ENCODE measurements at regions not wholly inside any gene's neighbourhood (a gene's known extent, or its start where the extent isn't known, plus 50 kb on each side); places are given as distances from the start of the nearest gene placed in this dataset.
"Not testable (repeated sequence)": the region's sequence is repeated elsewhere in the genome, so short reads cannot be mapped to it uniquely, and the experiment has no call there.

GRCh38 chr12:127970491-127970890 is 296.5 kb upstream of the TMEM132C start:
- POLR2A ChIA-PET = no interaction called here
- Histone ChIP-seq H3K36me3 (ENCODE audit: control insufficient read depth in 4 of 4, insufficient read depth in 4 of 4, low read length in 3 of 4) (no peaks in the 10 kb centered on the region), H3K27ac (ENCODE audit: insufficient read depth in 1 of 2, low read depth in 1 of 2, low read length in 2 of 2, poor library complexity in 1 of 2, severe bottlenecking in 2 of 2) (no peak overlapping the region), H3K4me1 (ENCODE audit: control extremely low read depth in 1 of 4, control insufficient read depth in 4 of 4, insufficient read depth in 4 of 4, low read length in 3 of 4) (no peaks in the 10 kb centered on the region), H3K27me3 (replicated peaks in 2 of 5; ENCODE audit: control insufficient read depth in 4 of 5, insufficient read depth in 5 of 5, low read length in 4 of 5) (no peaks in the 10 kb centered on the region), H3K4me3 (ENCODE audit: control insufficient read depth in 1 of 7, extremely low read depth in 1 of 7, insufficient read depth in 4 of 7, low read depth in 2 of 7, low read length in 6 of 7) (no peak overlapping the region), H3K9me3 (ENCODE audit: control extremely low read depth in 1 of 5, control insufficient read depth in 4 of 5, insufficient read depth in 2 of 5, low read depth in 1 of 5, low read length in 4 of 5) (peaks cover 0 to 6% (median 0%) of the 10 kb centered on the region in 5 experiments)
- CTCF ChIA-PET = no interaction called here
- no peak for DNase-seq
- 50% methylated on average over 2 of the region's 4 CpGs for WGBS (ENCODE audit: insufficient coverage)

- H3K9me3 ChIP-seq (ENCODE audit: control extremely low read depth in 1 of 5, control insufficient read depth in 4 of 5, insufficient read depth in 2 of 5, low read depth in 1 of 5, low read length in 4 of 5) = no peaks in the 10 kb centered on the region
- no peaks in the 10 kb centered on the region for H3K4me1 ChIP-seq (ENCODE audit: control extremely low read depth in 1 of 4, control insufficient read depth in 4 of 4, insufficient read depth in 4 of 4, low read length in 3 of 4)
- 93% methylated on average over 4 of the region's 4 CpGs for WGBS (ENCODE audit: insufficient coverage)
- H3K4me3 ChIP-seq (ENCODE audit: control insufficient read depth in 1 of 7, extremely low read depth in 1 of 7, insufficient read depth in 4 of 7, low read depth in 2 of 7, low read length in 6 of 7) = no peak overlapping the region
- H3K27ac ChIP-seq (ENCODE audit: insufficient read depth in 1 of 2, low read depth in 1 of 2, low read length in 2 of 2, poor library complexity in 1 of 2, severe bottlenecking in 2 of 2) = no peak overlapping the region
- POLR2A ChIA-PET = no interaction called here
- no peak for DNase-seq
- no peaks in the 10 kb centered on the region for H3K27me3 ChIP-seq (replicated peaks in 2 of 5; ENCODE audit: control insufficient read depth in 4 of 5, insufficient read depth in 5 of 5, low read length in 4 of 5)
- H3K36me3 ChIP-seq (ENCODE audit: control insufficient read depth in 4 of 4, insufficient read depth in 4 of 4, low read length in 3 of 4) = no peaks in the 10 kb centered on the region
- CTCF ChIA-PET = interaction anchor here (0.5 kb wide), 1 partner anchor 1104 kb away, joined by 3 read pairs; no protein-coding TSS in a partner anchor
Observed at GRCh38 chr12:127980585-127980984, 286.4 kb upstream of the TMEM132C start.

GRCh38 chr12:127981875-127982274 is 285.1 kb upstream of the TMEM132C start:
- H3K9me3 ChIP-seq (ENCODE audit: control extremely low read depth in 1 of 5, control insufficient read depth in 4 of 5, insufficient read depth in 2 of 5, low read depth in 1 of 5, low read length in 4 of 5) = no peaks in the 10 kb centered on the region
- CTCF ChIA-PET = no interaction called here

GRCh38 chr12:127983213-127983791 is 283.7 kb upstream of the TMEM132C start:
- H3K36me3 ChIP-seq (ENCODE audit: control insufficient read depth in 4 of 4, insufficient read depth in 4 of 4, low read length in 3 of 4); H3K4me1 ChIP-seq (ENCODE audit: control extremely low read depth in 1 of 4, control insufficient read depth in 4 of 4, insufficient read depth in 4 of 4, low read length in 3 of 4); H3K27ac ChIP-seq (ENCODE audit: insufficient read depth in 1 of 2, low read depth in 1 of 2, low read length in 2 of 2, poor library complexity in 1 of 2, severe bottlenecking in 2 of 2); CTCF ChIA-PET; H3K4me3 ChIP-seq (ENCODE audit: control insufficient read depth in 1 of 7, extremely low read depth in 1 of 7, insufficient read depth in 4 of 7, low read depth in 2 of 7, low read length in 6 of 7); DNase-seq; H3K27me3 ChIP-seq (replicated peaks in 2 of 5; ENCODE audit: control insufficient read depth in 4 of 5, insufficient read depth in 5 of 5, low read length in 4 of 5); H3K9me3 ChIP-seq (ENCODE audit: control extremely low read depth in 1 of 5, control insufficient read depth in 4 of 5, insufficient read depth in 2 of 5, low read depth in 1 of 5, low read length in 4 of 5); POLR2A ChIA-PET: not testable (repeated sequence)
- WGBS (ENCODE audit: insufficient coverage) = over 99% methylated on average over 34 of the region's 50 CpGs

More at GRCh38 chr12:127981875-127982274, 285.1 kb upstream of the TMEM132C start:
- POLR2A ChIA-PET = no interaction called here
- Histone ChIP-seq H3K27me3 (replicated peaks in 2 of 5; ENCODE audit: control insufficient read depth in 4 of 5, insufficient read depth in 5 of 5, low read length in 4 of 5) (no peaks in the 10 kb centered on the region), H3K27ac (ENCODE audit: insufficient read depth in 1 of 2, low read depth in 1 of 2, low read length in 2 of 2, poor library complexity in 1 of 2, severe bottlenecking in 2 of 2) (no peak overlapping the region), H3K4me1 (ENCODE audit: control extremely low read depth in 1 of 4, control insufficient read depth in 4 of 4, insufficient read depth in 4 of 4, low read length in 3 of 4) (no peaks in the 10 kb centered on the region), H3K4me3 (ENCODE audit: control insufficient read depth in 1 of 7, extremely low read depth in 1 of 7, insufficient read depth in 4 of 7, low read depth in 2 of 7, low read length in 6 of 7) (no peak overlapping the region), H3K36me3 (ENCODE audit: control insufficient read depth in 4 of 4, insufficient read depth in 4 of 4, low read length in 3 of 4) (no peaks in the 10 kb centered on the region)
- no peak for DNase-seq
- no CpG with 5 or more reads among the region's 5 CpGs for WGBS (ENCODE audit: insufficient coverage)

- H3K9me3 ChIP-seq (ENCODE audit: control extremely low read depth in 1 of 5, control insufficient read depth in 4 of 5, insufficient read depth in 2 of 5, low read depth in 1 of 5, low read length in 4 of 5) = no peaks in the 10 kb centered on the region
Observed at GRCh38 chr12:127984386-127985055, 282.4 kb upstream of the TMEM132C start.

GRCh38 chr12:127987199-127987901 is 279.6 kb upstream of the TMEM132C start:
- Histone ChIP-seq H3K27me3 (replicated peaks in 2 of 5; ENCODE audit: control insufficient read depth in 4 of 5, insufficient read depth in 5 of 5, low read length in 4 of 5) (no peaks in the 10 kb centered on the region), H3K9me3 (ENCODE audit: control extremely low read depth in 1 of 5, control insufficient read depth in 4 of 5, insufficient read depth in 2 of 5, low read depth in 1 of 5, low read length in 4 of 5) (peaks cover 0 to 8% (median 0%) of the 10 kb centered on the region in 5 experiments), H3K36me3 (ENCODE audit: control insufficient read depth in 4 of 4, insufficient read depth in 4 of 4, low read length in 3 of 4) (no peaks in the 10 kb centered on the region), H3K27ac (ENCODE audit: insufficient read depth in 1 of 2, low read depth in 1 of 2, low read length in 2 of 2, poor library complexity in 1 of 2, severe bottlenecking in 2 of 2) (no peak overlapping the region), H3K4me3 (ENCODE audit: control insufficient read depth in 1 of 7, extremely low read depth in 1 of 7, insufficient read depth in 4 of 7, low read depth in 2 of 7, low read length in 6 of 7) (no peak overlapping the region), H3K4me1 (ENCODE audit: control extremely low read depth in 1 of 4, control insufficient read depth in 4 of 4, insufficient read depth in 4 of 4, low read length in 3 of 4) (no peaks in the 10 kb centered on the region)
- ChIA-PET POLR2A (no interaction called here), CTCF (interaction anchor here (1.6 kb wide), 1 partner anchor 35 kb away, joined by 3 read pairs; no protein-coding TSS in a partner anchor)
- no peak for DNase-seq
- WGBS (ENCODE audit: insufficient coverage) = 94% methylated on average over 7 of the region's 14 CpGs

More at GRCh38 chr12:127984386-127985055, 282.4 kb upstream of the TMEM132C start:
- H3K4me3 ChIP-seq (ENCODE audit: control insufficient read depth in 1 of 7, extremely low read depth in 1 of 7, insufficient read depth in 4 of 7, low read depth in 2 of 7, low read length in 6 of 7) = no peak overlapping the region
- ChIA-PET POLR2A (no interaction called here), CTCF (no interaction called here)
- no peaks in the 10 kb centered on the region for H3K27me3 ChIP-seq (replicated peaks in 2 of 5; ENCODE audit: control insufficient read depth in 4 of 5, insufficient read depth in 5 of 5, low read length in 4 of 5)
- 95% methylated on average over 10 of the region's 10 CpGs for WGBS (ENCODE audit: insufficient coverage)
- no peak for DNase-seq
- no peaks in the 10 kb centered on the region for H3K4me1 ChIP-seq (ENCODE audit: control extremely low read depth in 1 of 4, control insufficient read depth in 4 of 4, insufficient read depth in 4 of 4, low read length in 3 of 4)
- H3K27ac ChIP-seq (ENCODE audit: insufficient read depth in 1 of 2, low read depth in 1 of 2, low read length in 2 of 2, poor library complexity in 1 of 2, severe bottlenecking in 2 of 2) = no peak overlapping the region
- H3K36me3 ChIP-seq (ENCODE audit: control insufficient read depth in 4 of 4, insufficient read depth in 4 of 4, low read length in 3 of 4) = no peaks in the 10 kb centered on the region

- Histone ChIP-seq H3K4me3 (ENCODE audit: control insufficient read depth in 1 of 7, extremely low read depth in 1 of 7, insufficient read depth in 4 of 7, low read depth in 2 of 7, low read length in 6 of 7) (no peak overlapping the region), H3K27me3 (replicated peaks in 2 of 5; ENCODE audit: control insufficient read depth in 4 of 5, insufficient read depth in 5 of 5, low read length in 4 of 5) (no peaks in the 10 kb centered on the region), H3K27ac (ENCODE audit: insufficient read depth in 1 of 2, low read depth in 1 of 2, low read length in 2 of 2, poor library complexity in 1 of 2, severe bottlenecking in 2 of 2) (no peak overlapping the region), H3K4me1 (ENCODE audit: control extremely low read depth in 1 of 4, control insufficient read depth in 4 of 4, insufficient read depth in 4 of 4, low read length in 3 of 4) (no peaks in the 10 kb centered on the region), H3K36me3 (ENCODE audit: control insufficient read depth in 4 of 4, insufficient read depth in 4 of 4, low read length in 3 of 4) (no peaks in the 10 kb centered on the region), H3K9me3 (ENCODE audit: control extremely low read depth in 1 of 5, control insufficient read depth in 4 of 5, insufficient read depth in 2 of 5, low read depth in 1 of 5, low read length in 4 of 5) (peaks cover 0 to 8% (median 0%) of the 10 kb centered on the region in 5 experiments)
- WGBS (ENCODE audit: insufficient coverage) = 97% methylated on average over 4 of the region's 6 CpGs
- ChIA-PET CTCF (no interaction called here), POLR2A (no interaction called here)
- no peak for DNase-seq
Observed at GRCh38 chr12:127991485-127991884, 275.5 kb upstream of the TMEM132C start.

Data from common myeloid progenitor, CD34-positive (primary cell).